NCI-H82 treated with DMSO at 0.1 percent for 48 hours (cell line): ENCODE measurements at regions not wholly inside any gene's neighbourhood (a gene's known extent, or its start where the extent isn't known, plus 50 kb on each side); places are given as distances from the start of the nearest gene placed in this dataset.

ENCODE experiments used
- DNase-seq: peaks from one replicate; lab custom pipeline; 2025; ENCODE audit not compliant: unreplicated experiment; lab: John Stamatoyannopoulos, UW

DNA sequence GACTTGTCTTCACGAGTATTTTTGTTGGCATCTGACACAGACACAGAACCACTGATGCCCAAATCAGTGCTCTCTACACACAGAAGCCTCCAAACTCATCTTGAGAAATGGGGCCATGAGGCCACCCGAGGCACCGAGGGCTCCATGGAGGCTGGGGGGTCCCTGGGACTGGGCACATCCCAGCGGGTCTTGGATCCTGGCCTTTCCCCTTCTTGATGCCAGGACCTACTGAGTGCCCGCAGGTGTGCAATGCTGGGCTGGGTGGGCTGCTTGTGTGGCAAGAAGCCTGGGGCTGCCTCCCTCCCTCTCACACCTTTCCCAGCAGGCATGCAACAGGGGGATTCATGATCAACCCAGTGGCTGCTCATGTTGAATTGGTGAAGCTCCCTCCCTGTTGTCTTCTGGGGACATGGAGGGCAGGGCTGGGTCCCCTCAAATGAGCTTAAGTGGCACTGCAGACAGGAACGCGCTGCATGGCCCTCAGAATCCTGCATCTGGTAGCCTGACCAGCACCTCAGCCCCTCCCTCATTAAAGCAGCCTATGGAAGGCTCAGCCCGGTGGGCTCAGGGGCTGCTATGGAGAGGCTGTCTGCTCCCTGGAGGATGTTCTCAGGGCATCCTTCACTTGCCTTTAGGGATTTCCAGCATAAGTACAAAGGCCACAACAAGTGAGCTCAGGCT, 63.7 kb upstream of the SIMC1 start:
- DNase-seq: no peak

DNA sequence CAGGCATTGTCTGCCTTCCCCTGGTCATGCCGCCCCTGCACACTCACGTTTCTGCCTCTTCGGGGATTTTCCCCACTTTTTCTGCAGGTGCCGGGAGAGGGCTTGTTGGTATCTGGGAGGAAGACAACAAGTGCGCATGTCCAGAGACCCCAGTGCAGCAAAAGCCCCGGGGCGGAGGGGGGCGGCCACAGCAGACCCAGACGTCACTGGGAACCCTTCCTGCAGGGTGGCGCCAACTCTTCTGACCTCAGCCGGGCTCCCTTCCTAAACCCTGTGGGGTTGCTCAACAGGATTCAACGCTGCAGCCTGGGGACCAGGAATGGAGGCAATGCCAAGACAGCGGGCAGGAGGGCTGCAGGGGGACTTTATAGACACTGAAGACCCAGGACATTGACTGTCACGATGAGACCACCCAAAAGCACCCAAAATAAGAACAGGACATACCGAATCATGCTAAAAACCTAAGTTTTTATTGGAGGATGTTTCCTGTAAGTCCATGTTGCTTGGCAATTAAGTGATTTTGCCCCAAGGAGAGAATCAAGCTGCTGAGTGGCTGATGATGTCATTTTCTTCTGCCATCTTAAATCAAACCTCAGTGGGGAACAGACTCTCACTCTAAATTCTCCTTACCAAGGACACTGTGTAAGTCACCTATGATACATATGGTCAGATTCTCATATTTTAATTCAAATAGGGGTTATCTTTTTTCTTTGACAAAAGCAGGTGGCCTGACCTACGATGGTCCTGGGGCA, 62.9 kb upstream of the SIMC1 start:
- no peak for DNase-seq

DNA sequence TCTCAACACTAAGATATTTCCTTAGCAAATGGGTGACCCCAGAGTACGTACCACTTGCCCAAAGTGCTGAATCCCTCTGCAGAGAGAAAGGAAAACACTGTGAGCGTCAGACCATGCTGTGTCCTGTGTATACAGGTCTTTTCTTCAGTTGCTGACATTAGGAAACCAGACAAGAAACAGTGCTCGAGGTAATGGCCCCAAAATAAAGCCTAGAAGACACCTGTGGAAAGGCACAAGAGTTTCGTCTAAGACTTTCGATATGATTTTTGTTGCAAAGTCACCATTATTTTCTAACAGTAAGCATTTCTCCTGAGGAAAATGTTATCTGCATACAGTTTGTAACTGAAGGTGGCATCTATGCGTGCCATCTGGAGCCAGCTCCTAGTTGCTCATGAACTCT, 62.0 kb upstream of the SIMC1 start:
- no peak for DNase-seq

DNA sequence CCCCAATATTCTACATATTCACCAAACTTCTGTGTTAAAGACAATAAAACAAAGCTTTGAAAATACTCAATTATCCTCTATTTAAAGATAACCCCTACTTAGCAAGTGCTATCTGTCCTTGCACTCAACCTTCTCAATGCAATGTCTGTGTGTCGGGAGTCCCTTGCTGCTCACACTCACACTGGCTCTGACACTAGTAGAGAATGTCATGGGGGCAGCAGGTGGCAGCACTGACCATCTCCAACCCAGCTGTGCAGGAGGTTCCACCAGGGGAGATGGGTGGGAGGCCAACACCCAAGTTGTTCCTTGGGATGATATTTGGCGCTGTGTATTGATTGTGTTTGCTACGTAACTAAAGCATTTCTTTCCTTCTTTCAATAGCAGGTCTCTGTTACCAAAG, 59.4 kb upstream of the SIMC1 start:
- DNase-seq: no peak

DNA sequence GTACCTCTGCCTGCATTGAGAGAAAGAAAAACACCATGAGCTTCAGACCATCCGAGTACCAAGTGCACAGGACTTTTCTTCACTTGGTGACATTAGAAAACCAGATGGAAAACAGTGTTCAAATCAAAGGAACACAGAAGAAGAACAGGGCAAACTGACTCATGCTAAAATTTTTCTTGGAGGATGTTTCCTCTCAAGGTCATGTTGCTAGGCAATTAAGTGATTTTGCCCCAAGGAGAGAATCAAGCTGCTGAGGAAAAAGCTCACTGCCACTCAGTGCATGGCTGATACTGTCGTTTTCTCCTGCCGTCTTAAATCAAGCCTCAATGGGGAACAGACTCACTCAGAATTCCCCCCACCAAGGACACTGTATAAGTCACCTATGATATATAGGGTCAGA, 57.9 kb upstream of the SIMC1 start:
- DNase-seq: no peak

DNA sequence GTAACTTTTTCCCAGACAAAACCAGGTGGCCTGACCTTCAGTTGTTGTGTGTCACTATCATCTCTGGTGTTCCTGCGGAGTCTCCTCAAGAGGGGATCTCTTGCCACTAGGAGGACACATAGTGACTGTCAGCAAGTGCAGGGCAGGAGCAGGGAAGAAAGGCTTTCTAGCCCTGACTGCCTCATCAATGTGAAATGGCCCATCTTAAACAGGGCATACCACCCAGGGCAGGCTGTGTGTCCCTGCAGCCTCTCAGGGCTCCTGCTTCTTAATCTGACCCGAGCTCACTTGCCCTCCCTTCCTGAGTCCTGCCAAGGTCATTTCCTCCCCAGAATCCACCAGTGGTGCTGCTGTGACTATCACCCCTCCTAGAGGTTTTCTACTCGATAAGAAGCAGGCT, 57.4 kb upstream of the SIMC1 start:
- DNase-seq: no peak

DNA sequence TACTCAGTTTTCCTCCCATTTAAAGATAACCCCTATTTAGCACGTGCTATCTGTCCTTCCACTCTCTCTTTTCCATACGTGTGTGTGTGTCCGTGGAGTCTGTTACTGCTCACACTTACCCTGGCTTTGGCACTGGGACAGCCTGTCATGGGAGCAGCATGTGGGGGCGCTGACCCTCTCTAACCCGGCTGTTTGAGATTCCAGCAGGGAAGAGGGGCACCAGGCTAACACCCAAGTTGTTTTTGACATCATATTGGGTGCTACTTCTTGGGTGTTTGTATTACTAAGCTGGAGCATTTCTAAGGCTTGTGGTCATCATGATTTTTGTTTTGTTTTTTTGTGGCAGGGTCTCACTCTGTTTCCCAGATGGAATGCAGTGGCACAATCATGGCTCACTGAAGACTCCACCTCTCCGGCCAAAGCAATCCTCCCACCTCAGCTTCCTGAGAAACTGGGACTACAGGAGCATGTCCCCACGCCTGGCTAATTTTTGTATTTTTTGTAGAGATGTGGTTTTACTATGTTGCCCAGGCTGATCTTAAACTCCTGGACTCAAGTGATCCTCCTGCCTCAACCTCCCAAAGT, 56.9 kb upstream of the SIMC1 start:
- no peak for DNase-seq

DNA sequence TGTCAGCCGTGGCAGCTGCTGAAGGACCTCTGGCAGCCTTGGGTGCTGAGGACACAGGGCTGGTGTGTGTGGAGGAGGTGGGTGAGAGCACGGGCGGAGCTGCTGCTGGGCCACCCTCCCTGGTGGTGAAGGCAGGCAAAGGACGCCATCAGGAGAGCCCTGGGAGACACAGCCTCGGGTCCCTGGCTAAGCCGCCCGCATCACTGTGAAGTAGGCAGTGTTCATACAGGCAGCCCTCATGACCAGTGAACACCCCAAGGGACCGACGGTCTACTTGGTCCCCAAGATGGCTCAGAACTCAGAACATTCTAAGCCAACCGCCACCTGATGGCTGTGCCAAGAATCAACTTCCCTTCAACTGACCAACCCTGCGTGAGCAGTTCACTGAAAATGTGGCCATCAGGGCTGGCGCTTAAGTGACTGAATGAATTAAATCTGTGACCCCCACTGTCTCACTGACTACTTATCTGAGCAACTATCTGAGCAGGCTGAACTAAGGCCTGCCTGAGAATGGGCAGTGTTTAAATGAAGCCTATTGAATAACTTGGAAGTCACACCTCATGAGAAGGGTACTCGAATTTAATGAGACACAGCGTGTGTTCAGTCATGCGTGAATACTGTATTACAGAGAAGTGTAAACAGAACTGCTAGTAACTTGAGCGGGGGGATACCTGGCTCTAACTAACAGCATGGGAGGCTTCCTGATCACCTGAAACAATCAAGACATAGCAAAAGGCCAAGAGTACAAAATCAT, 54.7 kb upstream of the SIMC1 start:
- DNase-seq: no peak

DNA sequence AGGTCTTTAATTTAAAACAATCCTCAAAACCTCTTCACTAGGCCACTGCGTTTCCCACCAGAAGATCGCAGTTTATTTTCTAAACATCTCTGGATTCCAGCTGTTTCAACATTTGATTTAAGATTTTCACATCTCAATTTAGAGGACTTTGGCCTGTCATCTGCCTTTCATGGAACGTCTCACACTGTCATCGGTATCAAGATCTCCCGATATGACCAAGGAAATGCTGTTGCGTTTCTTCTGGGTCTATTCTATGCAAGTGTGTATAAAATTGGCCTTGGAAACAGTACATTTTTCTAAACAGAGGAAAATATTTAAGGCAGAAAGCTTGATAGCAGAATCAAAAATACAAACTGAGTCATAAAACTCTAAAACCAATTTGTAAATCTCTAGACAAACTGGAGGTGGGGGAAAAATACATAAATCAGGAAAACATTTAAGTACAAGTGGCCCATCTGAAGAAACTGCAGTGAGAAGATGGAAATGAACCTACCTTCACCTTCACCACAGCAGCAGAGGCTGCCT, 53.6 kb upstream of the SIMC1 start:
- DNase-seq: no peak

DNA sequence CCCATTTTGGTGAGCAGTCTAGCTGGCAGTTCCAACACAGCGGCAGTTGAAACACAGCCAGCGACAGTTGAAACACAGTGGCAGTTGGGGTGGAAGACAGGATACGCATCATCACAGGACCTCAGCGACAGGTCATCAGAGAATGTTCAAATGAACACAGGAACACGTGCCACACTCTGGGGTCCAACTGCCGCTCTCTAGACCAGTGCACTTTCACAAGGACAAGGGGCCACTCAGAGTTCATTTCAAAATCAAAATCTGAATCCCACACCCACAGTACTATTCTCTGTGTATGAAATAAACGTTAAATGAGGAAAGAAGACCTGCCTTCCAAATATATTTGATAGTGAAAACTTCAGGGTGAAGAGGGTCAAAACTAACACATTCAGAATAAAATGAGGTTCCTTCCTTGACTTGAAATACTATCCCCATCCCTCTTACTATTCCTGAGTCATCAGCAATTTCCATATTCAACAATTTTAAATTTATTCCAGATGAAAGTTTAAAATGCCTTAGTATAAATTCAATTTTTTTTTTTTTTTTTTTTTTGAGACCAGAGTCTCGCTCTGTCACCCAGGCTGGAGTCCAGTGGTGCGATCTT, 53.0 kb upstream of the SIMC1 start:
- no peak for DNase-seq

DNA sequence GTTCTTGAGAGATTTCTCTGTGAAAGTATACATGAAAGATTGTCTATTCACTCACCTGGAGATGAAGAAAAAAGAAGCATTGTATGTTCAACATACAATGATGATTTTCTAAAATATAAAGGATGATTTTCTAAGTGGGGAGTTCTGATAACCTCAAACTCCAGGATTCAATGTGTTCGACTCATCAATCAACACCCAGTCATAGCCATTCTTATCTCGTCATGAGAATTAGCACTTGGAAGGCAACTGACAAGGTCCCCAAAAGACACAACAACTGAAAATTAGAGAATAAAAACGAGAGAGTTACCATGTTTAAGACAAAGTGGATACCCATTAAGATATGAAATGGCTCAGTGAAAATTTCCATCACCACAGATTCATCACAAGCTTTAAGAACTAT, 52.1 kb upstream of the SIMC1 start:
- DNase-seq: no peak

DNA sequence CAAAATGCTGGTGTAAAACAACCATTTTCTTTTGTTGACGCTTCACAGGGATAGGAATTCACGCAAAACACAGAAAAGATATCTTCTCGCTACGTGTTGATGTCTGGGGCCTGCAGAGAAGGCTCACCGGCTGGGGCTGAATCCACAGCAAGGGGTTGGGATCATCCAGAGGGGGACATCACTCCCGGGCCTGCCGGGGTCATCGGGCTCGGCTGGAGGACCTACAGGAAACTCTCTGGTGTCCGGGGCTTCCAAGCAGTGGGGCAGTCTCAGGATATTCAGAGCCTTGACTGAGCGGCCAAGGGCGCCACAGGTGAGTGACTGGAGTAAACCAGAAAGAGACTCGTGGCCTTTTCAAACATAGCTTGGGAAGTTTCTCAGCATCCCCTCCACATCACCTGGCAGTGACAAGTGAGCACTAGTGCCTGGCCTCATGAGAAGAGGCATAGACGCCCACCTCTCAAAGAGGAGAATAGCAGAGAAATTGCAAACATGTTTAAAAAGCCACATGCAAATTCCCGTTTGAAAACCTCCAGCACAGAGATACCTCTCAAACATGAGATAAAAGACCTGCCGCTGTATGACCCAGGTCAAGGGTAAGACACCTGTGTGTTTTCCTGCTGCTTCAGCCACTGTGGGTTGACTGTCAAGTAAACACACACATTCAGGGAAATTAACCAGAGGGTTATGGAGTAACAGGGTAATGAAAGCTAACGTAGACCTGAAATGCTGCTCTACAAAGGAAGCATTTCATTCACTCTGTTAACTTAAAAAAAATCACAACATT, 50.8 kb upstream of the SIMC1 start:
- no peak for DNase-seq

DNA sequence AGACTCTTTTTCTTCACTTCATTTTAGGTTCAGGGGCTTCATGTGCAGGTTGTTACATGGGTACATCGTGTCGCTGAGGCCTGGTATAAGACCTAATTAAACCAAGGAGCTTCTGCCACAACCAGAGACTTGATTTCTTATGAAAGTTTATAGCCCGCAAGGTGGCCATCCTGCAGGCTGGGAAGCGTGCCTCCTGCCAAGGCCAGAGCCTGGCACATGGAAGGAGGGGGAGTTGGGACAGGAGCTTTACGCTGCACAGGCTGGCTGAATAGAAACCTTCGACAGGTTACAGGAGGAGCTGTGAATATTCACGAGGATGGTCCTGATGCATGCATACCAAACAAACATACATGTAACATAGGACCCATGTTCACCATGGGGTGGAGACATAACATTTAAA, 50.1 kb upstream of the SIMC1 start:
- DNase-seq: no peak
